ENCODE measurements at regions not wholly inside any gene's neighbourhood (a gene's known extent, or its start where the extent isn't known, plus 50 kb on each side); places are given as distances from the start of the nearest gene placed in this dataset.
A peak's percentile ranks its signal among the peaks of the same experiment; 100 is the strongest.

DNA sequence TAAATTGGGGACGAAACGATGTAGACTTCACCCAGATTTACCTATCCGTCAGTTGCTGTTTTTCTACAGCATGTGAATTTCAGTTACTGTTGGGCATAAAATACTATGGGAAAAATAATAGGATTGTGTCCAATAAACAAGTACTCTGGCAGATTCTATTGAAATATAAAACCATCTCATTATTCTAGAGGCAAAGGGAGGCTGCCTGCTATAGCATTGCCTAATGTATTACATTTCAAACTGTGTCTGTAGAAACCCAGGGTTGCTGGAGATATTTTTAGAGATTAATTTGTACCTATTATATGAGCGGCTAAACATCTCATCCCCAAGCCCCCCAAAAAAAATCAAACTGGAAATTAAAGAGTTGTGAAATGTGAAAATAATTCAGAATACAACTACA is 159.6 kb upstream of the IL12A start:
- Histone ChIP-seq H3K9ac (ENCODE audit: low read depth in 2 of 2, low read length in 2 of 2) (no peak overlapping the region), H3K9me3 (no peaks in the 10 kb centered on the region), H3K27me3 (no peaks in the 10 kb centered on the region), H3K4me1 (no peaks in the 10 kb centered on the region), H3K4me3 (no peak overlapping the region), H3K27ac (no peak overlapping the region), H3K36me3 (no peaks in the 10 kb centered on the region)
- intact Hi-C loops (cut with DNase I) = loop anchor here (5.0 kb wide), 1 partner anchor 178 kb away; no protein-coding TSS in a partner anchor
- DNase-seq = no peak
- TF ChIP-seq, protein P1, sequence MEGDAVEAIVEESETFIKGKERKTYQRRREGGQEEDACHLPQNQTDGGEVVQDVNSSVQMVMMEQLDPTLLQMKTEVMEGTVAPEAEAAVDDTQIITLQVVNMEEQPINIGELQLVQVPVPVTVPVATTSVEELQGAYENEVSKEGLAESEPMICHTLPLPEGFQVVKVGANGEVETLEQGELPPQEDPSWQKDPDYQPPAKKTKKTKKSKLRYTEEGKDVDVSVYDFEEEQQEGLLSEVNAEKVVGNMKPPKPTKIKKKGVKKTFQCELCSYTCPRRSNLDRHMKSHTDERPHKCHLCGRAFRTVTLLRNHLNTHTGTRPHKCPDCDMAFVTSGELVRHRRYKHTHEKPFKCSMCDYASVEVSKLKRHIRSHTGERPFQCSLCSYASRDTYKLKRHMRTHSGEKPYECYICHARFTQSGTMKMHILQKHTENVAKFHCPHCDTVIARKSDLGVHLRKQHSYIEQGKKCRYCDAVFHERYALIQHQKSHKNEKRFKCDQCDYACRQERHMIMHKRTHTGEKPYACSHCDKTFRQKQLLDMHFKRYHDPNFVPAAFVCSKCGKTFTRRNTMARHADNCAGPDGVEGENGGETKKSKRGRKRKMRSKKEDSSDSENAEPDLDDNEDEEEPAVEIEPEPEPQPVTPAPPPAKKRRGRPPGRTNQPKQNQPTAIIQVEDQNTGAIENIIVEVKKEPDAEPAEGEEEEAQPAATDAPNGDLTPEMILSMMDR (IDR thresholded peaks at IDR 0.05) = no peak

DNA sequence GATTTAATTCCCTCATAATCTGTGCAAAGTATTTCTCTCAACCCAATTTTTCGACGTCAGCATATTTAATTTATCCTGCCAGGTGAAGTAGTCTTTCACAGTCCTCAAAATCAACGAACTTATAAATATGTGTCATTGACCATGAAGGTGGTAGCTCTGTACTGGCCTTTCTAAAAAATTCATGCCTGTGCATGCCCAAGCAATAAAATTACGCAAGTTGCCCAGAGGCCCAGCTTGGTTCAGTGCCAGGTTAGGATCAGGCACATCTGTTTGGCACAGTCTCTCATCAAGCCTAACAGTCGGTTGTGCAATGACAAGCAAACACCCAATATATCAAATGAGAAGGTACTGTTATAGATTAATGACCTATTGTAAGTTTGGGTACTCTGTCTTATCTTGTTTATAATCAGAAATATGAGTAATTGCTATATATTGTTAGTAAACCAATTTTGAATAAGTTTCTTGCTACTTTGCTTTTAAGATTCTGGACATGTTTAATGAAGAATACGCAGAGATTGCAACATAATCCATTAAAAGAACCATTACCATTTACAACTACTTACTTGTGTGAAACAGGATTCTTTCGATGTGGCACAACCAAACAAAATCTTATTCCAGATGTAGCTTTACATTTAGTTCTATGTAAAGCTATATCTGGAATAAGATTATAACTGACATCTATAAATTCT is 159.0 kb upstream of the IL12A start:
- Histone ChIP-seq H3K36me3 (no peaks in the 10 kb centered on the region), H3K9ac (ENCODE audit: low read depth in 2 of 2, low read length in 2 of 2) (no peak overlapping the region), H3K9me3 (no peaks in the 10 kb centered on the region), H3K27ac (no peak overlapping the region), H3K4me3 (no peak overlapping the region), H3K4me1 (no peaks in the 10 kb centered on the region), H3K27me3 (no peaks in the 10 kb centered on the region)
- DNase-seq = peak; percentile 84
- TF ChIP-seq, protein P1 (IDR thresholded peaks at IDR 0.05) = no peak
- intact Hi-C loops (cut with DNase I) = loop anchor here (5.0 kb wide), 1 partner anchor 178 kb away; no protein-coding TSS in a partner anchor

GRCh38 chr3:159830523-159831154 is 158.0 kb upstream of the IL12A start:
- intact Hi-C loops (cut with DNase I) = no loop called here
- H3K4me1 ChIP-seq = no peaks in the 10 kb centered on the region
- H3K9ac ChIP-seq (ENCODE audit: low read depth in 2 of 2, low read length in 2 of 2) = no peak overlapping the region
- no peak for DNase-seq
- TF ChIP-seq, protein P1 (IDR thresholded peaks at IDR 0.05) = no peak
- no peak overlapping the region for H3K27ac ChIP-seq
- H3K9me3 ChIP-seq = no peaks in the 10 kb centered on the region
- H3K36me3 ChIP-seq = no peaks in the 10 kb centered on the region
- no peak overlapping the region for H3K4me3 ChIP-seq
- H3K27me3 ChIP-seq = no peaks in the 10 kb centered on the region

GRCh38 chr3:159831466-159831865 is 157.2 kb upstream of the IL12A start:
- H3K27ac ChIP-seq = no peak overlapping the region
- H3K36me3 ChIP-seq = no peaks in the 10 kb centered on the region
- no peak overlapping the region for H3K4me3 ChIP-seq
- TF ChIP-seq, protein P1 (IDR thresholded peaks at IDR 0.05) = no peak
- H3K27me3 ChIP-seq = no peaks in the 10 kb centered on the region
- H3K9me3 ChIP-seq = no peaks in the 10 kb centered on the region
- H3K4me1 ChIP-seq = no peaks in the 10 kb centered on the region
- H3K9ac ChIP-seq (ENCODE audit: low read depth in 2 of 2, low read length in 2 of 2) = no peak overlapping the region
- intact Hi-C loops (cut with DNase I) = no loop called here
- no peak for DNase-seq

DNA sequence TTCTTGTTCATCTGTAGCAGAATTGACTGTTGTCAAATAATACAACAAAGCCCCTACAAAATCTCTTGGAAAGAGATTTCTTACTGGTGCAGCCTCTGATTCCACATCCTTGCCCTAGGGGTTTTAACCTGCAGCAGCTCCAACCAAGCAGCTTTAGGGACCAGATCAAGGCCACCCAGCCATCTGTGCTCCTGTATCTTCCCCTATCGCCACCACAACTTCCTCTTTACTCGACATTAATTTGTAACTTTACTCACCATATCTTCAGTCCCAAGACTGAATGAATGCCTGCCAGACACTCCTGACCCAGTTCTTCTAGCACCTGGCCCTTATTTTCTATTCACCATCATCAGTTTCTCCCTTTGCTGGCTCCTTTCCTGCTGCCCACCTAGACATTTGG is 156.6 kb upstream of the IL12A start:
- Histone ChIP-seq H3K4me1 (no peaks in the 10 kb centered on the region), H3K36me3 (no peaks in the 10 kb centered on the region), H3K9ac (ENCODE audit: low read depth in 2 of 2, low read length in 2 of 2) (no peak overlapping the region), H3K27ac (no peak overlapping the region), H3K4me3 (no peak overlapping the region), H3K9me3 (no peaks in the 10 kb centered on the region), H3K27me3 (no peaks in the 10 kb centered on the region)
- intact Hi-C loops (cut with DNase I) = no loop called here
- no peak for DNase-seq
- TF ChIP-seq, protein P1 (IDR thresholded peaks at IDR 0.05) = no peak

Data from colonic mucosa (tissue), 4 donors.